ENCODE measurements at regions not wholly inside any gene's neighbourhood (a gene's known extent, or its start where the extent isn't known, plus 50 kb on each side); places are given as distances from the start of the nearest gene placed in this dataset.
"Not testable (repeated sequence)": the region's sequence is repeated elsewhere in the genome, so short reads cannot be mapped to it uniquely, and the experiment has no call there.

GRCh38 chr10:124151466-124152095, 58.2 kb upstream of the CHST15 start:
- Mint-ChIP-seq H3K9me3 (peaks cover 3% of the 10 kb centered on the region), H3K4me1 (ENCODE audit: low read depth) (peaks cover 3% of the 10 kb centered on the region), H3K27ac (no peak overlapping the region), H3K27me3 (peaks cover 28% of the 10 kb centered on the region), H3K4me3 (no peak overlapping the region), H3K36me3 (ENCODE audit: low read depth) (no peaks in the 10 kb centered on the region)
- DNase-seq, result peak; percentile 27

DNA sequence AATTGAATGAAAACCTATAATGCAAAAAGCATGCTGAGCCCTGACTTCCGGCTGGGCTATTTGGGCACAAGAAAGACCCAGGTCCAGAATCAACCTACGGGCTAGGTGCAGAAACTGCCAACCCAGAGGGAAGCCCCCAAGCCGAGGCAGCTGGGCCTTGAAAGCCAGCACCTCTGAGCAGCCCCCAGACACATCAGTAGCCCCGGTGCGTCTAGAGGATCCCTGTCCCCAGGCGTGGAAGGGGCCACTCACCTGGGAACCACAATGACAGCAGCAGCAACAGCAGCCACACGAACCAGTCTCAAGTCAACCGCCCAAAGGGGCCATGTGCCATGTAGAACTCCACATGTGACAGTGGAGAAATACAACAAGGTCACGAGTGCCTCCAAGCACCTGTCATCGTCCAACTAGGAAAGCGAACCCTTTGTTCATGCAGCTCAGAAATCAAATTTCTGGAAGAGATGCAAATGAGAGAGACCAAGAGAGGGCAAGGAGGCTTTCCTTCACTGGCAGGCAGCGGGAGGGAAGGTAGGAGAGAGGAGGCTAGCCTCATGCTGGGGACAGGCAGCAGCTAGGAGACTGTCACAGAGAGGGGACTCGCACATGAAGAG, 57.5 kb upstream of the CHST15 start:
- no peaks in the 10 kb centered on the region for H3K36me3 Mint-ChIP-seq (ENCODE audit: low read depth)
- peaks cover 3% of the 10 kb centered on the region for H3K9me3 Mint-ChIP-seq
- peaks cover 28% of the 10 kb centered on the region for H3K27me3 Mint-ChIP-seq
- no peak for DNase-seq
- no peak overlapping the region for H3K4me3 Mint-ChIP-seq
- peaks cover 3% of the 10 kb centered on the region for H3K4me1 Mint-ChIP-seq (ENCODE audit: low read depth)
- H3K27ac Mint-ChIP-seq, result no peak overlapping the region

GRCh38 chr10:124150189-124150806, 56.9 kb upstream of the CHST15 start:
- DNase-seq, result no peak
- no peak overlapping the region for H3K4me3 Mint-ChIP-seq
- peaks cover 28% of the 10 kb centered on the region for H3K27me3 Mint-ChIP-seq
- no peaks in the 10 kb centered on the region for H3K36me3 Mint-ChIP-seq (ENCODE audit: low read depth)
- no peaks in the 10 kb centered on the region for H3K9me3 Mint-ChIP-seq
- H3K27ac Mint-ChIP-seq, result no peak overlapping the region
- H3K4me1 Mint-ChIP-seq (ENCODE audit: low read depth), result peaks cover 3% of the 10 kb centered on the region

DNA sequence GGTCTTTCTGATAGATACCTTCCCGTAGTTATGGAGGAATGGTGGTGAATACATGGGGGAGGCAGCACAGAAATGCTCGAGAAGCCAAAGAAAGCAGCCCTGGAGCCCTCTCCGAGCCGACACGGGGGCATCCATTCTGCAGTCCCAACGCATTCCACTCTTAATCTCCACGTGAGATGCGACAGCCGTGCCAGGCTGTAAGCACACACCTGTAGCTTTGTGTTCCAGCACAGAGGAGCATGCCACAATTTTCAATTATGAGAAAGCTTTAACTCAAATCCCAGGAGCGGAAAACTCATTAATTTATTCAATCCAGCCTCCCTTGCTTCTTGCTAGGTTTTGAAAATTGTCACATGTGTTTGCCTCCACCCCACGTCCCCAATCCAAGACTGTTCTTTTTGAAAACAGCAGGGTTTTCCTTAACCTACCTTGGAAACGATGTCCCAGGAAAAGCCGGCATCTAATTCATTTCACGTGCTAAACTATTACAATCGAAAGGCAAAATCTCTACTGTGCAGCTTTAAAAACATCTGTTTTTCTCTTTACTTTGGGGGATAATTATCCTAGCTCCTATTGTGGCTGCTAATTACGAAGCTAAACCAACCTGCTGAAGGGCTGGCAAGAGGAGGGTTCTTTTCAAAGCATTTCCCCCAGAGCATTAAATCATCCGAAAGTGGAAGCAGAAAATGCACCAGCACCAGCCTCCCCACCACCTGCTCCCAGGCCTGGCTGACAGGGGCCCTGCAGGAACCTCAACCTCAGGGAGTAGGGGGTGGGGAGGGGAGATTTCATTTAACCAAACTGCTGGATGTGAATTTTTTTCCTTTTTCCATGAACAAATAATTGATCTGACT, 56.0 kb upstream of the CHST15 start:
- no peaks in the 10 kb centered on the region for H3K9me3 Mint-ChIP-seq
- H3K36me3 Mint-ChIP-seq (ENCODE audit: low read depth), result no peaks in the 10 kb centered on the region
- peaks cover 3% of the 10 kb centered on the region for H3K4me1 Mint-ChIP-seq (ENCODE audit: low read depth)
- H3K4me3 Mint-ChIP-seq, result no peak overlapping the region
- H3K27ac Mint-ChIP-seq, result no peak overlapping the region
- H3K27me3 Mint-ChIP-seq, result peaks cover 28% of the 10 kb centered on the region
- DNase-seq, result no peak

GRCh38 chr10:124148509-124149188, 55.3 kb upstream of the CHST15 start:
- H3K4me3 Mint-ChIP-seq; H3K4me1 Mint-ChIP-seq (ENCODE audit: low read depth); H3K27ac Mint-ChIP-seq; DNase-seq; H3K9me3 Mint-ChIP-seq; H3K36me3 Mint-ChIP-seq (ENCODE audit: low read depth): not testable (repeated sequence)
- H3K27me3 Mint-ChIP-seq, result peaks cover 28% of the 10 kb centered on the region

GRCh38 chr10:124146483-124146882, 53.1 kb upstream of the CHST15 start:
- Mint-ChIP-seq H3K4me3 (no peak overlapping the region), H3K4me1 (ENCODE audit: low read depth) (peaks cover 1% of the 10 kb centered on the region), H3K27ac (no peak overlapping the region), H3K9me3 (no peaks in the 10 kb centered on the region), H3K36me3 (ENCODE audit: low read depth) (no peaks in the 10 kb centered on the region), H3K27me3 (peaks cover 24% of the 10 kb centered on the region)
- DNase-seq, result no peak

DNA sequence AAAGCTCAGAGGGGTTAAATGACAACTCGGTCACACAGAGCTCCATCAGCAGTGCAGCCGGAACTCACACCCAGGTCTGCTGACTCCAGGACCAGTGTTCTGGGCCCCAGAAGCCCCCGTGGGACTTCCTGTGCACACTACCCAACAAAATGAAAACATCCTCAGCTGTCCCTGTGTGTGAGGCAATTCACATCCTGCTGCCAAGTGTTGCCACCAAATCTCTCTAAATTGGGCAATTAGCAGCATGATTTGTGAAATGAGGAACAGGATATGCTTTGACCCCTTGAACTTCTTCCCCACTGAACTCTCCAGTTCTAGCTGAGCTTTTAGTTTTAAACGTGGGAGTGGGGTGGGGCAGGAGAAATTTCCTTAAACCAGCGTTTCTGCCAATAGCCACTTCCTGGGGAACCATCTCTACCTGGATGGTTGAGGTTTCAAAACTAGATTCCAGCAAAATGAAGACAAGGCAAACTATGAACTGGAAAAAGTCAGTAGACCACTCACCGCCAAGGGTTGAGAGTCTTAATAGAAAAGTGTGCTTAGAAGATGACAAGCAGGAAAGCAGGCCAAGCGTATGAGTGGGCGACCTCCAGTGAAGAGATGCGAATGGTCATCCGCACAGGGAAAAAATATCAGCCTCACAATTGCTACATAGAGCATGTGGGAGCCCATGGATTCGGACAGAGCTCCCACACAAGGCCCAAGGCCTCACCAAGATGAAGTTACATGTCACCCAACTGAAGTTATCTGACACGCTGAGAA, 51.9 kb upstream of the CHST15 start:
- no peaks in the 10 kb centered on the region for H3K4me1 Mint-ChIP-seq (ENCODE audit: low read depth)
- H3K27me3 Mint-ChIP-seq, result peaks cover 14% of the 10 kb centered on the region
- H3K27ac Mint-ChIP-seq, result no peak overlapping the region
- H3K9me3 Mint-ChIP-seq, result no peaks in the 10 kb centered on the region
- DNase-seq, result no peak
- H3K36me3 Mint-ChIP-seq (ENCODE audit: low read depth), result no peaks in the 10 kb centered on the region
- H3K4me3 Mint-ChIP-seq, result no peak overlapping the region

- Mint-ChIP-seq H3K4me1 (ENCODE audit: low read depth) (no peaks in the 10 kb centered on the region), H3K27me3 (peaks cover 7% of the 10 kb centered on the region), H3K9me3 (no peaks in the 10 kb centered on the region), H3K4me3 (no peak overlapping the region), H3K36me3 (ENCODE audit: low read depth) (no peaks in the 10 kb centered on the region), H3K27ac (no peak overlapping the region)
- no peak for DNase-seq
Observed at GRCh38 chr10:124144536-124144935, 51.1 kb upstream of the CHST15 start.

GRCh38 chr10:124143721-124144120, 50.3 kb upstream of the CHST15 start:
- no peak for DNase-seq
- no peak overlapping the region for H3K4me3 Mint-ChIP-seq
- no peaks in the 10 kb centered on the region for H3K36me3 Mint-ChIP-seq (ENCODE audit: low read depth)
- no peaks in the 10 kb centered on the region for H3K9me3 Mint-ChIP-seq
- no peaks in the 10 kb centered on the region for H3K4me1 Mint-ChIP-seq (ENCODE audit: low read depth)
- no peaks in the 10 kb centered on the region for H3K27me3 Mint-ChIP-seq
- H3K27ac Mint-ChIP-seq, result no peak overlapping the region

All from activated T-cell treated with anti-CD3 and anti-CD28 coated beads, Interleukin-2, amount 50 U/mL, for 24 hours (primary cell).